H9 (cell line): ENCODE measurements at regions not wholly inside any gene's neighbourhood (a gene's known extent, or its start where the extent isn't known, plus 50 kb on each side); places are given as distances from the start of the nearest gene placed in this dataset.

Source experiments
- DNase-seq: peaks from one replicate; pipeline ENCODE4 v3.0.0-alpha.2; 2017
- H2AFZ ChIP-seq: one replicate; pipeline ENCODE4 v1.6.1; 2013; ENCODE audit warnings: mild to moderate bottlenecking, low read length, control low read depth, moderate library complexity
- H2AK5ac ChIP-seq: 2 replicates; pipeline ENCODE4 v1.6.1; 2013; ENCODE audit warnings: low read length, control low read depth, mixed read lengths; ENCODE audit not compliant: insufficient read length
- H2BK120ac ChIP-seq: one replicate; pipeline ENCODE4 v1.6.1; 2013; ENCODE audit warnings: low read depth, mild to moderate bottlenecking, low read length, control low read depth, inconsistent platforms; ENCODE audit not compliant: poor library complexity, severe bottlenecking
- H2BK12ac ChIP-seq: 2 replicates; pipeline ENCODE4 v1.6.1; 2013; ENCODE audit warnings: low read length, control low read depth, mixed read lengths, low read depth; ENCODE audit not compliant: insufficient read length
- H2BK15ac ChIP-seq: 2 replicates; pipeline ENCODE4 v1.6.1; 2013; ENCODE audit warnings: low read depth, low read length, control low read depth
- H2BK20ac ChIP-seq: one replicate; pipeline ENCODE4 v1.6.1; 2013; ENCODE audit warnings: low read depth, mild to moderate bottlenecking, low read length, control low read depth, inconsistent platforms; ENCODE audit not compliant: poor library complexity, severe bottlenecking
- H2BK5ac ChIP-seq: 2 replicates; pipeline ENCODE4 v1.6.1; 2013; ENCODE audit warnings: low read length, control low read depth, mixed read lengths; ENCODE audit not compliant: insufficient read length
- H3K14ac ChIP-seq: 2 replicates; pipeline ENCODE4 v1.6.1; 2013; ENCODE audit warnings: low read length, control low read depth; ENCODE audit not compliant: insufficient read depth
- H3K18ac ChIP-seq: 2 replicates; pipeline ENCODE4 v1.6.1; 2013; ENCODE audit warnings: low read depth, mild to moderate bottlenecking, mixed read lengths, low read length, control low read depth; ENCODE audit not compliant: insufficient read length
- H3K23ac ChIP-seq: 2 replicates; pipeline ENCODE4 v1.6.1; 2013; ENCODE audit warnings: low read length, control low read depth, mixed read lengths, low read depth; ENCODE audit not compliant: insufficient read length
- H3K23me2 ChIP-seq: 2 replicates; pipeline ENCODE4 v1.6.1; 2013; ENCODE audit warnings: low read depth, mild to moderate bottlenecking, mixed read lengths, low read length, control low read depth; ENCODE audit not compliant: insufficient read length, poor library complexity, severe bottlenecking
- H3K27ac ChIP-seq: 2 replicates; pipeline ENCODE4 v1.5.1; 2013; ENCODE audit warnings: low read length, control low read depth, mixed read lengths, low read depth; ENCODE audit not compliant: insufficient read length
- H3K27me3 ChIP-seq: 2 replicates; pipeline ENCODE4 v1.6.1; 2013; ENCODE audit warnings: low read length, control low read depth, inconsistent platforms; ENCODE audit not compliant: insufficient read depth
- H3K4ac ChIP-seq: 2 replicates; pipeline ENCODE4 v1.6.1; 2013; ENCODE audit warnings: low read depth, mild to moderate bottlenecking, control low read depth, inconsistent platforms, low read length, moderate library complexity
- H3K4me1 ChIP-seq: 2 replicates; pipeline ENCODE4 v1.6.1; 2013; ENCODE audit warnings: low read length, control low read depth, inconsistent platforms; ENCODE audit not compliant: insufficient read depth
- H3K4me2 ChIP-seq: 2 replicates; pipeline ENCODE4 v1.6.1; 2013; ENCODE audit warnings: low read length, control low read depth, mixed read lengths; ENCODE audit not compliant: insufficient read length, insufficient read depth
- H3K56ac ChIP-seq: 2 replicates; pipeline ENCODE4 v1.6.1; 2013; ENCODE audit warnings: low read depth, mild to moderate bottlenecking, mixed read lengths, low read length, control low read depth; ENCODE audit not compliant: insufficient read length
- H3K79me1 ChIP-seq: 2 replicates; pipeline ENCODE4 v1.6.1; 2013; ENCODE audit warnings: low read depth, mild to moderate bottlenecking, moderate library complexity, low read length, control low read depth, inconsistent platforms; ENCODE audit not compliant: insufficient read depth, poor library complexity, severe bottlenecking
- H3K79me2 ChIP-seq: 2 replicates; pipeline ENCODE4 v1.6.1; 2013; ENCODE audit warnings: low read length, control low read depth, inconsistent platforms; ENCODE audit not compliant: insufficient read depth
- H3K9ac ChIP-seq: 2 replicates; pipeline ENCODE4 v1.6.1; 2013; ENCODE audit warnings: low read length, control low read depth, mixed read lengths; ENCODE audit not compliant: insufficient read length; ENCODE audit errors: extremely low read depth
- H3K9me3 ChIP-seq: one replicate; pipeline ENCODE4 v1.6.1; 2013; ENCODE audit warnings: low read depth, low read length, inconsistent platforms; ENCODE audit not compliant: control insufficient read depth
- H3T11ph ChIP-seq: one replicate; pipeline ENCODE4 v1.6.1; 2013; ENCODE audit warnings: mild to moderate bottlenecking, low read length, control low read depth, inconsistent platforms
- H4K20me1 ChIP-seq: one replicate; pipeline ENCODE4 v1.6.1; 2013; ENCODE audit not compliant: control insufficient read depth, insufficient read length, insufficient read depth
- H4K5ac ChIP-seq: 2 replicates; pipeline ENCODE4 v1.6.1; 2013; ENCODE audit warnings: low read depth, mild to moderate bottlenecking, mixed read lengths, low read length, control low read depth; ENCODE audit not compliant: insufficient read length
- H4K8ac ChIP-seq: replicated peaks from 2 replicates; pipeline ENCODE4 v1.6.1; 2013; ENCODE audit warnings: low read length, control low read depth, mixed read lengths, low read depth; ENCODE audit not compliant: insufficient read length
- H4K91ac ChIP-seq: 2 replicates; pipeline ENCODE4 v1.6.1; 2013; ENCODE audit warnings: low read depth, mild to moderate bottlenecking, moderate library complexity, mixed read lengths, low read length, control low read depth; ENCODE audit not compliant: insufficient read length
- H3K27ac Mint-ChIP-seq, 3 experiments: 2 replicates in 2 of 3; 3 replicates in 1 of 3; pipeline ENCODE4 v1.8.0; 2020 to 2021; ENCODE audit warnings: mixed read lengths in 3 of 3, mild to moderate bottlenecking in 1 of 3, moderate library complexity in 1 of 3
- H3K27me3 Mint-ChIP-seq: 2 replicates; pipeline ENCODE4 v1.8.0; 2021; ENCODE audit warnings: low read depth, mild to moderate bottlenecking, moderate library complexity, mixed read lengths
- H3K36me3 Mint-ChIP-seq, 3 experiments: 2 replicates in 2 of 3; 3 replicates in 1 of 3; pipeline ENCODE4 v1.8.0; 2020 to 2021; ENCODE audit warnings: low read depth in 3 of 3, mixed read lengths in 3 of 3; ENCODE audit not compliant: insufficient read depth in 1 of 3
- H3K4me1 Mint-ChIP-seq, 2 experiments: 2 replicates each; pipeline ENCODE4 v1.8.0; 2020; ENCODE audit warnings: mixed read lengths in 2 of 2
- H3K4me3 Mint-ChIP-seq, 2 experiments: 2 replicates in 1 of 2; 3 replicates in 1 of 2; pipeline ENCODE4 v1.8.0; 2020 to 2021; ENCODE audit warnings: mild to moderate bottlenecking in 2 of 2, mixed read lengths in 2 of 2, moderate library complexity in 1 of 2
- H3K9me3 Mint-ChIP-seq, 2 experiments: 2 replicates in 1 of 2; 3 replicates in 1 of 2; pipeline ENCODE4 v1.8.0; 2020; ENCODE audit warnings: mild to moderate bottlenecking in 2 of 2, mixed read lengths in 2 of 2, moderate library complexity in 1 of 2
- CTCF ChIP-seq: fragments of 200-600 bp; sonication (generic); conservative IDR thresholded peaks from 3 replicates; pipeline ENCODE4 v1.8.0; 2021; ENCODE audit warnings: antibody characterized with exemption, mild to moderate bottlenecking
- WGBS: extraction: QIAGEN DNeasy Blood & Tissue Kit; methylation state at CpG from one replicate; pipeline ENCODE4 v1.1.7; 2013; ENCODE audit warnings: missing lambda C conversion rate, low lambda C conversion rate, mixed read lengths; ENCODE audit not compliant: insufficient read length; ENCODE audit errors: extremely low coverage; 5-methylcytosine and 5-hydroxymethylcytosine counted together

- no peak overlapping the region for H3T11ph ChIP-seq
- H2AK5ac ChIP-seq: no peak overlapping the region
Observed at GRCh38 chr17:71320009-71320796, 800.6 kb upstream of the SOX9 start.

More at GRCh38 chr17:71320009-71320796, 800.6 kb upstream of the SOX9 start:
- H2BK20ac ChIP-seq: no peak overlapping the region
- H3K27ac ChIP-seq: no peak overlapping the region
- H3K27me3 ChIP-seq: no peaks in the 10 kb centered on the region
- no peak overlapping the region for H3K4me3 Mint-ChIP-seq
- no peak overlapping the region for H2BK120ac ChIP-seq
- no peak overlapping the region for H3K18ac ChIP-seq
- no peaks in the 10 kb centered on the region for H4K20me1 ChIP-seq
- no peak overlapping the region for H4K5ac ChIP-seq
- no peak for DNase-seq
- H3K56ac ChIP-seq: no peak overlapping the region
- no peak overlapping the region for H3K4me2 ChIP-seq
- WGBS: no CpG with 5 or more reads among the region's 6 CpGs
- no peaks in the 10 kb centered on the region for H3K4me1 Mint-ChIP-seq
- no peak for TF ChIP-seq CTCF
- H3K9ac ChIP-seq: no peak overlapping the region
- H3K9me3 ChIP-seq: no peaks in the 10 kb centered on the region
- no peak overlapping the region for H4K91ac ChIP-seq
- H3K79me2 ChIP-seq: no peaks in the 10 kb centered on the region
- no peak overlapping the region for H2BK15ac ChIP-seq
- H2AFZ ChIP-seq: no peak overlapping the region
- no peak overlapping the region for H3K27ac Mint-ChIP-seq
- no peaks in the 10 kb centered on the region for H3K4me1 ChIP-seq
- H3K4ac ChIP-seq: no peak overlapping the region
- H4K8ac ChIP-seq: no peak overlapping the region
- no peak overlapping the region for H2BK12ac ChIP-seq
- H2BK5ac ChIP-seq: no peak overlapping the region
- H3K14ac ChIP-seq: no peak overlapping the region
- H3K27me3 Mint-ChIP-seq: no peaks in the 10 kb centered on the region; the same call in 1 of the 2 replicates
- no peaks in the 10 kb centered on the region for H3K79me1 ChIP-seq
- no peak overlapping the region for H3K23ac ChIP-seq
- no peaks in the 10 kb centered on the region for H3K9me3 Mint-ChIP-seq
- no peaks in the 10 kb centered on the region for H3K23me2 ChIP-seq
- H3K36me3 Mint-ChIP-seq: no peaks in the 10 kb centered on the region
